Endodermal cell (in vitro differentiated cells): ENCODE measurements at regions not wholly inside any gene's neighbourhood (a gene's known extent, or its start where the extent isn't known, plus 50 kb on each side); places are given as distances from the start of the nearest gene placed in this dataset.

Experiments
- DNase-seq: peaks from one replicate; pipeline ENCODE4 v3.0.0-alpha.2; 2017
- H3K27ac ChIP-seq: 2 replicates; pipeline ENCODE4 v1.5.1; 2013; ENCODE audit warnings: mild to moderate bottlenecking, low read depth, low read length, moderate library complexity
- H3K27me3 ChIP-seq: 2 replicates; pipeline ENCODE4 v1.6.1; 2013; ENCODE audit warnings: mild to moderate bottlenecking, low read length, moderate library complexity; ENCODE audit not compliant: insufficient read depth, control insufficient read depth, poor library complexity, severe bottlenecking
- H3K36me3 ChIP-seq: 2 replicates; pipeline ENCODE4 v1.7.0; 2013; ENCODE audit warnings: mild to moderate bottlenecking, low read length, moderate library complexity; ENCODE audit not compliant: control insufficient read depth, insufficient read depth
- H3K4me1 ChIP-seq: one replicate; pipeline ENCODE4 v1.7.0; 2013; ENCODE audit warnings: low read length; ENCODE audit not compliant: control insufficient read depth, insufficient read depth
- H3K4me3 ChIP-seq: 2 replicates; pipeline ENCODE4 v1.5.1; 2013; ENCODE audit warnings: mild to moderate bottlenecking, low read length, moderate library complexity
- H3K9ac ChIP-seq: 2 replicates; pipeline ENCODE4 v1.6.1; 2013; ENCODE audit warnings: mild to moderate bottlenecking, low read length, moderate library complexity; ENCODE audit not compliant: poor library complexity, severe bottlenecking; ENCODE audit errors: extremely low read depth
- H3K9me3 ChIP-seq: 2 replicates; pipeline ENCODE4 v1.6.1; 2013; ENCODE audit warnings: mild to moderate bottlenecking, low read length, moderate library complexity; ENCODE audit not compliant: control insufficient read depth
- H3K27ac Mint-ChIP-seq: 2 replicates; pipeline ENCODE4 v1.8.0; 2020; ENCODE audit warnings: mixed read lengths
- H3K27me3 Mint-ChIP-seq: 2 replicates; pipeline ENCODE4 v1.8.0; 2021; ENCODE audit warnings: mild to moderate bottlenecking, mixed read lengths; ENCODE audit not compliant: insufficient read depth
- H3K36me3 Mint-ChIP-seq: 2 replicates; pipeline ENCODE4 v1.8.0; 2020; ENCODE audit warnings: low read depth, mixed read lengths
- H3K4me1 Mint-ChIP-seq: 2 replicates; pipeline ENCODE4 v1.8.0; 2020; ENCODE audit warnings: mixed read lengths
- H3K4me3 Mint-ChIP-seq: 2 replicates; pipeline ENCODE4 v1.8.0; 2020; ENCODE audit warnings: mild to moderate bottlenecking, moderate library complexity, mixed read lengths
- H3K9me3 Mint-ChIP-seq: 2 replicates; pipeline ENCODE4 v1.8.0; 2020; ENCODE audit warnings: mild to moderate bottlenecking, mixed read lengths
- CTCF ChIP-seq: fragments of 200-600 bp; sonication (generic); conservative IDR thresholded peaks from 2 replicates; pipeline ENCODE4 v1.5.0; 2021; ENCODE audit warnings: antibody characterized with exemption, mild to moderate bottlenecking
- WGBS, 2 experiments: methylation state at CpG; one replicate each; pipeline versions ENCODE4 v1.1.5 to v1.1.7; 2013; ENCODE audit warnings: missing lambda C conversion rate in 2 of 2, mixed read lengths in 1 of 2; ENCODE audit not compliant: insufficient coverage in 1 of 2, insufficient read length in 1 of 2; 5-methylcytosine and 5-hydroxymethylcytosine counted together

GRCh38 chr12:66813137-66813892 is 134.4 kb upstream of the GRIP1 start:
- Histone ChIP-seq H3K27ac (no peak overlapping the region), H3K4me3 (no peak overlapping the region), H3K9ac (no peak overlapping the region), H3K27me3 (peaks cover 18% of the 10 kb centered on the region), H3K9me3 (no peaks in the 10 kb centered on the region), H3K36me3 (no peaks in the 10 kb centered on the region), H3K4me1 (no peaks in the 10 kb centered on the region)
- H3K27me3 Mint-ChIP-seq, result peaks cover 12% of the 10 kb centered on the region
- TF ChIP-seq CTCF, result no peak
- peaks cover 14% of the 10 kb centered on the region for H3K4me1 Mint-ChIP-seq
- H3K4me3 Mint-ChIP-seq, result no peak overlapping the region
- WGBS, 2 experiments, result 20% methylated on average over 1 of the region's 2 CpGs; no CpG with 5 or more reads in 1 of the 2 experiments
- H3K36me3 Mint-ChIP-seq, result no peaks in the 10 kb centered on the region
- no peak overlapping the region for H3K27ac Mint-ChIP-seq
- no peaks in the 10 kb centered on the region for H3K9me3 Mint-ChIP-seq
- DNase-seq, result no peak

- Mint-ChIP-seq H3K4me3 (no peak overlapping the region), H3K36me3 (no peaks in the 10 kb centered on the region), H3K4me1 (peaks cover 21% of the 10 kb centered on the region), H3K27me3 (peaks cover 12% of the 10 kb centered on the region), H3K27ac (no peak overlapping the region), H3K9me3 (no peaks in the 10 kb centered on the region)
- no peak for TF ChIP-seq CTCF
- Histone ChIP-seq H3K27ac (no peak overlapping the region), H3K27me3 (peaks cover 18% of the 10 kb centered on the region), H3K9ac (no peak overlapping the region), H3K4me1 (no peaks in the 10 kb centered on the region), H3K4me3 (no peak overlapping the region), H3K36me3 (no peaks in the 10 kb centered on the region), H3K9me3 (no peaks in the 10 kb centered on the region)
- DNase-seq, result no peak
Measured at GRCh38 chr12:66819587-66819986, 140.7 kb upstream of the GRIP1 start.

GRCh38 chr12:66822961-66823360 is 144.1 kb upstream of the GRIP1 start:
- Histone ChIP-seq H3K27ac (no peak overlapping the region), H3K9ac (no peak overlapping the region), H3K36me3 (no peaks in the 10 kb centered on the region), H3K4me1 (no peaks in the 10 kb centered on the region), H3K9me3 (no peaks in the 10 kb centered on the region), H3K4me3 (no peak overlapping the region), H3K27me3 (no peaks in the 10 kb centered on the region)
- no peak overlapping the region for H3K27ac Mint-ChIP-seq
- H3K4me1 Mint-ChIP-seq, result peaks cover 18% of the 10 kb centered on the region
- no peaks in the 10 kb centered on the region for H3K9me3 Mint-ChIP-seq
- no peaks in the 10 kb centered on the region for H3K36me3 Mint-ChIP-seq
- H3K27me3 Mint-ChIP-seq, result no peaks in the 10 kb centered on the region
- no peak for DNase-seq
- H3K4me3 Mint-ChIP-seq, result no peak overlapping the region
- no peak for TF ChIP-seq CTCF
